NCI-H460 (cell line): ENCODE measurements at regions not wholly inside any gene's neighbourhood (a gene's known extent, or its start where the extent isn't known, plus 50 kb on each side); places are given as distances from the start of the nearest gene placed in this dataset.
"Not testable (repeated sequence)": the region's sequence is repeated elsewhere in the genome, so short reads cannot be mapped to it uniquely, and the experiment has no call there.

Experiments
- DNase-seq: peaks from one replicate; pipeline ENCODE4 v3.0.0-alpha.2; 2016; ENCODE audit warnings: low read depth; ENCODE audit errors: extremely low read depth

- DNase-seq, result not testable (repeated sequence)
Measured at GRCh38 chr16:59096682-59097081, 362.6 kb upstream of the GOT2 start.

GRCh38 chr16:59090541-59090940, 356.4 kb upstream of the GOT2 start:
- no peak for DNase-seq

DNA sequence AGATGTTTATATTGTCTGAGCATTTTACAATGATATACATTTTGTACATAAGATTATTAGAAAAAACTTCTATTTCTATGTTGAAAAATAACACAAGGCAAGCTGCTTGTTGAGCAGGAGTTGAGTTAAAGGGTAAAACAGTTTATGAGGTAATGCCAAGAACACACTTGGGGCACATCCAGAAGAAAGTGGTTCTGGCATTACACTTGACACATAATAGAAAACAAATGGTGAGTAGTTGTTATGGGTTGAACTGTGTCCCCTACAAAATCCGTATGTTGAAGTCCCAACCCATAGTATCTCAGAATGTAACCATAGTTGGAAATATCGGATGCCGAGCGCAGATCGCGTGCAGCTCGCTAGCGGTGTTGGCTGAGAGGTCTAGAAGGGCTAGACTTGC, 354.3 kb upstream of the GOT2 start:
- DNase-seq, result no peak

DNA sequence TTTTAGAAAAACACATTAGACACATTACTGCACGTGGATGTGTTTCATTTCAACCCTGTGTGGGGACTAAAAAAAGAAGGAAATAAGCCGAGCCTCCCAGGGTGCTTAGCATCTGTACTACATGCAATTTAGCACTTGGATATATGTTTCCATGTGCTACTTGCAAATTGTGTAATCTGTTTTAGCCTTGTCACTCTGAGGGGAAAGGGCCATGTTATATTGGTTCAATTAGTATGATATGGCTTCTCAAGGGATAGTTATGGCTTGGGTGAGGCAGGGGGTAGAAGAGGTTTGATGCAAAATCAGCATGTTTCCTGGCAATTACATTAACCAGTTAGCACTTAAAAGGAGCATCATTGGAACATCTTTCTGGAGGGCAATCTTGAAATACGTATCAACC, 353.5 kb upstream of the GOT2 start:
- no peak for DNase-seq

- DNase-seq, result no peak
Measured at GRCh38 chr16:59067205-59067604, 333.1 kb upstream of the GOT2 start.

- no peak for DNase-seq
Measured at GRCh38 chr16:59060207-59060606, 326.1 kb upstream of the GOT2 start.

GRCh38 chr16:59058250-59058649, 324.1 kb upstream of the GOT2 start:
- no peak for DNase-seq

DNA sequence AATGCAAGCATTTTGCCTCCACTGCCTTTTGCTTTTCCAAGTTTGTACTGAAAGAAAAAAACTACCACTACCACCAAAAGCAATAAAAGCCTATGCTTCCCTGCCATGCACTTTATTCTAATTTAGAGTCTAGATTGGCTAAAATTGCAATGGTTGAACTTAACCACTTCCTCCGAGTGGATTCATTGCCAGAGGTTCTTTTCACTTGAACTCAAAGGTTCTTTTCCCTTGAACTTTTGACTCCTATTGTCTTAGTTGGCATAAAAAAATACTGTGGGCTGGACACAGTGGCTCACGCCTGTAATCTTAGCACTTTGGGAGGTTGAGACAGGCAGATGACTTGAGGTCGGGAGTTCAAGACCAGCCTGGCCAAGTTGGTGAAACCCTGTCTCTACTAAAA, 319.8 kb upstream of the GOT2 start:
- no peak for DNase-seq

DNA sequence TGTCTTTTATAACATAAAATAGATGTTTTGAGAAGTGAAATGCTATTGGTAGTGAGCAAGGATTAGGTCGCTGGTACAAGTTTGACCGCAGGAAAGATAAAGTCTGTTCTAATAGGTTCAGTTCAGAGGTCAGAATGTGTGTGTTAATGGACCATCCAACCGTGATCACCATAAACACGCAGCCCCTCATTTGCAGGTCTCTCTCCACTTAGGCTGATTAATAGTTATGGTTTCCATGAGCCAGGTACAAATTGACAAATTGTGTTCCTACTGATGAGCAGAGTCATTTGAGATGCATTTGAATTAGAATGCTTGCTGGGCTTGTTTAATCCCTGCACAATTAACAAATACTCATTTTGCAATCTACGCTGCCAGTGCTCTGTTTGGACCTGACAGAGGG, 318.1 kb upstream of the GOT2 start:
- DNase-seq, result no peak

DNA sequence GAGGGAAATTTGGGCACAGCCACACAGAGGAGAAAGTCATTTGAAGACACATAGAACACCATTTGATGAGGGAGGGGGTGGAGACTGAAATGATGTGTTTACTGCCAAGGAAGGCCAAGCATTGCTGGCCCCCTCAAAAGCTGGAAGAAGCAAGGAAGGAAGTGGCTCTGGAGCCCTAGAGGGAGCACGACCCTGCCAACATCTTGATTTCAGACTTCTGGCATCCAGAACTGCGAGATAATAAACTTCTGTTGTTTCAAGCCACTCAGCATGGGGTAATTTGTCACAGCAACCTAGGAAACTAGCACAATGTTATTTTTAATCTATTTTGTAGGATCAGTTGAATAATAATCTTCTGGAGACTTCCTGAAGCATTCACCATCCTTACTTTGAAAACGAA, 314.8 kb upstream of the GOT2 start:
- DNase-seq, result no peak

GRCh38 chr16:59047114-59047513, 313.0 kb upstream of the GOT2 start:
- DNase-seq, result no peak

- DNase-seq, result no peak
Measured at GRCh38 chr16:59046335-59046734, 312.2 kb upstream of the GOT2 start.

GRCh38 chr16:59045501-59045900, 311.4 kb upstream of the GOT2 start:
- DNase-seq, result no peak

DNA sequence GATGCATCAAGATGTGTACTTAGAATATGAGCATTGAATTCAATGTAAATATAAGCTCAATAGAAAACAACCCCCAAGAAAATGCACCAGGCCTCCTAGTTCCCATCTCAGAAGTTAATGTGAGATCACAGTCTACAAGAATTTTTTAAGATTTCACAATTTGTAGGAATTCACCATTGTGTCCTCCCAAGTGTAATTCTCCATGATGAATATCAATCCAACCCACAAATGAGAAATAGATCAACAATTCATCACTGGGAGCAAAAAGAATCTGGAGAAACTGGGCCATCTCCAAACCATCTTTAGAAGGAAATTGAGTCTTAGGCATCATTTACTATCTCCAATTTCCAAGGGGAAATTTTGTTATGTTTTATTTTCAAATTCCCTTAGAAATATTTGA, 310.5 kb upstream of the GOT2 start:
- no peak for DNase-seq

GRCh38 chr16:59042301-59042700, 308.2 kb upstream of the GOT2 start:
- DNase-seq, result no peak

- DNase-seq, result no peak
Measured at GRCh38 chr16:59039066-59039720, 305.1 kb upstream of the GOT2 start.

DNA sequence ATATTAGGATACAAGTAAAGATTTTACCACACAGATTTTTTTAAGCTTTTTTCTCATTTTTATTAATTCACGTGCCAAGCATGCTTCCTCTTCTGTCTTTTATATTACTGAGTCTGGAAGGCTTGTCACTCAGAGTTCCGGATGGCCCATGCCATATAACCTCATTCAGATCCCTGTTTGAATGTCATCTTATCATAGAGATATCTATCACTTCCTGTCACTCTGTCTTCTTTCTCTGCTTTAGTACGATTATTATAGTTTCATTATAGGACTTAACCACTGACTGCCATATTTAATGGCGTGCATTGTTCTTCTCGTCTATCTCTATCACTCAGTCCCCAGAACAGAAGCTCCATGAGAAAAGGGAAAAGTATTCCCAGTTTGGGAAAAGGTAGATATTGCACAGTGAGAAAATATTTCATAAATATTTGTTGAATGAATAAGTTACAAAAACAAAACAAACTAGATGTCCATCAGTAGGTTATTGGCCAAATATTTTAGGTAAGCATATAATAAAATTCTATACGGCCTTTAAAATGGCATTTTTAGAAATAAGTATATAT, 296.9 kb upstream of the GOT2 start:
- no peak for DNase-seq

- no peak for DNase-seq
Measured at GRCh38 chr16:59021751-59022150, 287.6 kb upstream of the GOT2 start.

GRCh38 chr16:59013930-59014329, 279.8 kb upstream of the GOT2 start:
- DNase-seq, result no peak

DNA sequence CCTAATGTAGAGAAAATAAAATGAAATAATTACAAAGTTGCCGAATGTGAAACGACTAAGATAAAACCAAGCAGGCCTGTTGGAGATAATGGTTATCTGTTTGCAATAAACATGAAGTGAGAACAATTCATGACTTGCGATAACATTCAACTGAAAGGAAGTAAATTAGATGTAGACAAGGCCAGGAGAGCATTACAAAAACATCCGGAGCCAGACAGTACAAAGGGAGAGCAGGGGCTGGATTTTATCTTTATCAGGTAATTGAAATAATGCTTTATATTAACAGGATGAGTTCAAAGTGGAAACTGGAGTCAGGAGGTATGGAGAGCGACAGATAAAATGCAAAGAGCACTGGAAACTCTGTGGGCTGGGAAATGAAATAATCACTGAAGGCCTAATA, 265.6 kb upstream of the GOT2 start:
- DNase-seq, result no peak

- not testable (repeated sequence) for DNase-seq
Measured at GRCh38 chr16:58992755-58993154, 258.6 kb upstream of the GOT2 start.

DNA sequence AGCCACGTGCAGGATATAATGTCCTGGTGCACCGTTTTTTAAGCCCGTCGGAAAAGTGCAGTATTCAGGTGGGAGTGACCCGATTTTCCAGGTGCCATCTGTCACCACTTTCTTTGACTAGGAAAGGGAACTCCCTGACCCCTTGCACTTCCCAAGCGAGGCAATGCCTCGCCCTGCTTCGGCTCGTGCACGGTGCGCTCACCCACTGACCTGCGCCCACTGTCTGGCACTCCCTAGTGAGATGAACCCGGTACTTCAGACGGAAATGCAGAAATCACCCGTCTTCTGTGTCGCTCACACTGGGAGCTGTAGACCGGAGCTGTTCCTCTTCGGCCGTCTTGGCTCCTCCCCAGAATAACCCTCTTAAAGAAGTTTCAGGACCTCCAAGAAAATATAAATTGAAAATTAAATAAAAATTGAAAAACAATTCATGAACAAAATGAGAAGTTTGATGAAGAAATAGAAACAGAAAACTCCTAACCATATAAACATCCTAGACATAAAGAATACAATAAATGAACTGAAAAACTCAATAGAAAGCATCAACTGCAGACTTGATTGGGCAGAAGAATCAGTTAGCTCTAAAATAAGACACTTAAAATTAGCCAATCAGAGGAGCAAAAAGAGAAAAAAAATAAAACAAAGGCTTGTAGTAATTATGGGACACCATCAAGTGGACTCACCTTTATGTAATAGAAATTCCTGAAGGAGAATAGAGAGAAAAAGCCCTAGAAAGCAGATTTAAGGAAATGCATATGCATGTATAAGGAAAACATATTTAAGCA, 249.3 kb upstream of the GOT2 start:
- DNase-seq, result not testable (repeated sequence)
